ENCODE measurements at regions not wholly inside any gene's neighbourhood (a gene's known extent, or its start where the extent isn't known, plus 50 kb on each side); places are given as distances from the start of the nearest gene placed in this dataset.

DNA sequence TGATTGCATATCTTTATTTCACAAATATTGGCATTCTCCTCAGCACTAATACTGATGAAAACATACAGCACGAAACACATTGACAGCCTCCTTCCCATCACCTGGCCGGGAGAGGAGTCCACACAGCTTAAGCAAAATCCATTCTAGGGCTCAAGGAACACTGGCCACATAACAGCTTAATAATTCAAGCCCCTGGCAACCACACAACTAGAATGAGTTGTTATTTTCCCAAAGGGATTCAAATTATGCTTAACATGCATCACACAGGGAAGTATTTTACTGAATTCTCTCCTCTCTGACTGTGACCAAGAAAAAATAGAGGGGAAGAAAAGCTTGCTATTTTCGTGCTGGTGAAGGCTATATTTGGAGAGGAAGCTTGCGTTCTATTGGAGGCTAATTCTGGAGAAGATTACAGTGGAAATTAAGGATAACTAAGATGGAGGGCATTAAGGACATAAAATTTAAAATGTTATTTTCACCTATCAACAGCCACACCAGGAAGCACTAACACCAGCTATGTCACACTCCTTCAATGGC, 198.5 kb downstream of the ADGRG6 start:
- POLR2A ChIA-PET: no interaction called here
- no peak for ATAC-seq
- 25% methylated on average over 4 of the region's 4 CpGs for WGBS (ENCODE audit: missing lambda C conversion rate)
- Histone ChIP-seq H3K4me2 (no peak overlapping the region), H3K27ac (no peak overlapping the region), H3K9me3 (peaks cover 12% of the 10 kb centered on the region), H3K4me3 (no peak overlapping the region), H3K4me1 (no peaks in the 10 kb centered on the region)
- no peak for DNase-seq (ENCODE audit: low read depth in 1 of 2, low spot score in 1 of 2)
- CTCF ChIA-PET: interaction anchor here (1.2 kb wide), 1 partner anchor 25 kb away, joined by 3 read pairs; no protein-coding TSS in a partner anchor
- TF ChIP-seq MYC (IDR thresholded peaks at IDR 0.05; ENCODE audit: borderline replicate concordance, low read length) (no peak), CEBPB (IDR thresholded peaks at IDR 0.05) (no peak), ZSCAN20 (CRISPR knock-in tag; IDR thresholded peaks at IDR 0.05) (no peak), RNF2 (IDR thresholded peaks at IDR 0.05; ENCODE audit: borderline replicate concordance, low read depth) (no peak), HOXB13 (CRISPR knock-in tag; IDR thresholded peaks at IDR 0.05; ENCODE audit: low read depth) (no peak), BCL3 (IDR thresholded peaks at IDR 0.05) (no peak), ZC3H11A (IDR thresholded peaks at IDR 0.05) (no peak), JUNB (IDR thresholded peaks at IDR 0.05) (no peak), ZNF302 (CRISPR knock-in tag; IDR thresholded peaks at IDR 0.05) (no peak), HES2 (IDR thresholded peaks at IDR 0.05) (no peak), CHD4 (IDR thresholded peaks at IDR 0.05; ENCODE audit: borderline replicate concordance) (no peak)
- no peak for FAIRE-seq

DNA sequence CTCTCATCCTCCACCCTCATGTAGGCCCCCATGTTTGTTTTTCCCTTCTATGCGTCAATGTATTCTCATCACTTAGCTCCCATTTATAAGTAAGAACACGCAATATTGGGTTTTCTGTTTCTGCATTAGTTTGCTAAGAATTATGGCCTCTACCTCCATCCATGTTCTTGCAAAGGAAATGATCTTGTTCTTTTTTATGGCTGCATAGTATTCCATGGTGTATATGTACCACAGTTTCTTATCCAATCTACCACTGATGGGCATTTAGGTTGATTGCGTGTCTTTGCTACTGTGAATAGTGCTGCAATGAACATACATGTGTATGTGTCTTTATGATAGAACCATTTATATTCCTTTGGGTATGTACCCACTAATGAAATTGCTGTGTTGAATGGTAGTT, 200.0 kb downstream of the ADGRG6 start:
- Histone ChIP-seq H3K27ac (no peak overlapping the region), H3K4me1 (no peaks in the 10 kb centered on the region), H3K4me3 (no peak overlapping the region), H3K9me3 (peaks cover 12% of the 10 kb centered on the region), H3K4me2 (no peak overlapping the region)
- ATAC-seq (no peak), DNase-seq (ENCODE audit: low read depth in 1 of 2, low spot score in 1 of 2) (no peak), FAIRE-seq (no peak)
- TF ChIP-seq ESRRA (IDR thresholded peaks at IDR 0.05; ENCODE audit: borderline replicate concordance, low read length): no peak
- TF ChIP-seq, protein P1, sequence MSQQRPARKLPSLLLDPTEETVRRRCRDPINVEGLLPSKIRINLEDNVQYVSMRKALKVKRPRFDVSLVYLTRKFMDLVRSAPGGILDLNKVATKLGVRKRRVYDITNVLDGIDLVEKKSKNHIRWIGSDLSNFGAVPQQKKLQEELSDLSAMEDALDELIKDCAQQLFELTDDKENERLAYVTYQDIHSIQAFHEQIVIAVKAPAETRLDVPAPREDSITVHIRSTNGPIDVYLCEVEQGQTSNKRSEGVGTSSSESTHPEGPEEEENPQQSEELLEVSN (IDR thresholded peaks at IDR 0.05; ENCODE audit: borderline replicate concordance, low read depth): no peak
- TF ChIP-seq RCOR1 (IDR thresholded peaks at IDR 0.05; ENCODE audit: low read depth, low read length): no peak
- TF ChIP-seq, protein P2, sequence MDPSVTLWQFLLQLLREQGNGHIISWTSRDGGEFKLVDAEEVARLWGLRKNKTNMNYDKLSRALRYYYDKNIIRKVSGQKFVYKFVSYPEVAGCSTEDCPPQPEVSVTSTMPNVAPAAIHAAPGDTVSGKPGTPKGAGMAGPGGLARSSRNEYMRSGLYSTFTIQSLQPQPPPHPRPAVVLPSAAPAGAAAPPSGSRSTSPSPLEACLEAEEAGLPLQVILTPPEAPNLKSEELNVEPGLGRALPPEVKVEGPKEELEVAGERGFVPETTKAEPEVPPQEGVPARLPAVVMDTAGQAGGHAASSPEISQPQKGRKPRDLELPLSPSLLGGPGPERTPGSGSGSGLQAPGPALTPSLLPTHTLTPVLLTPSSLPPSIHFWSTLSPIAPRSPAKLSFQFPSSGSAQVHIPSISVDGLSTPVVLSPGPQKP (IDR thresholded peaks at IDR 0.05; ENCODE audit: low read depth, low read length): no peak
- no peak for TF ChIP-seq JUNB (IDR thresholded peaks at IDR 0.05)
- no peak for TF ChIP-seq MYC (IDR thresholded peaks at IDR 0.05; ENCODE audit: borderline replicate concordance, low read length)
- no peak for TF ChIP-seq SREBF2 (IDR thresholded peaks at IDR 0.05)
- TF ChIP-seq FOSL2 (IDR thresholded peaks at IDR 0.05): no peak
- TF ChIP-seq FOSL2 (CRISPR knock-in tag; IDR thresholded peaks at IDR 0.05): no peak
- no peak for TF ChIP-seq MAX (IDR thresholded peaks at IDR 0.05)
- TF ChIP-seq HDAC2 (IDR thresholded peaks at IDR 0.05): no peak
- no peak for TF ChIP-seq ZNF302 (CRISPR knock-in tag; IDR thresholded peaks at IDR 0.05)
- no peak for TF ChIP-seq BHLHE40 (IDR thresholded peaks at IDR 0.05; ENCODE audit: low read depth, low read length)
- no peak for TF ChIP-seq HOXB13 (CRISPR knock-in tag; IDR thresholded peaks at IDR 0.05; ENCODE audit: low read depth)
- TF ChIP-seq BCL3 (IDR thresholded peaks at IDR 0.05): no peak
- no peak for TF ChIP-seq RARB (CRISPR knock-in tag; IDR thresholded peaks at IDR 0.05)
- TF ChIP-seq JUN (IDR thresholded peaks at IDR 0.05): no peak
- ChIA-PET CTCF (interaction anchor here (1.6 kb wide), 1 partner anchor 27 kb away, joined by 5 read pairs; no protein-coding TSS in a partner anchor), POLR2A (no interaction called here)
- WGBS (ENCODE audit: missing lambda C conversion rate): 33% methylated on average over 3 of the region's 3 CpGs
